Stimulated activated naive B cell treated with anti-CD40 and anti-IgM and Interleukin-4, amounts not matched to agents 10 μg/mL and 1 μg/mL and 100 μg/mL, for 72 hours (primary cell): ENCODE measurements at regions not wholly inside any gene's neighbourhood (a gene's known extent, or its start where the extent isn't known, plus 50 kb on each side); places are given as distances from the start of the nearest gene placed in this dataset.
A peak's percentile ranks its signal among the peaks of the same experiment; 100 is the strongest.

Experiments used
- ATAC-seq, 2 donors: fragments of 150-1000 bp; cut with Tn5 transposase; replicated peaks; 2 replicates each; pipeline ENCODE4 v1.10.0; 2021; ENCODE audit warnings: moderate library complexity in 1 of 2
- DNase-seq: peaks from one replicate; pipeline ENCODE4 v3.0.0; 2021
- H3K27ac Mint-ChIP-seq: one replicate; pipeline ENCODE4 v1.8.0; 2022; ENCODE audit warnings: mild to moderate bottlenecking, mixed read lengths
- H3K27me3 Mint-ChIP-seq, 2 donors: one replicate each; pipeline ENCODE4 v1.8.0; 2022; ENCODE audit warnings: mixed read lengths in 2 of 2
- H3K36me3 Mint-ChIP-seq, 2 donors: one replicate each; pipeline ENCODE4 v1.8.0; 2022; ENCODE audit warnings: mixed read lengths in 2 of 2, mild to moderate bottlenecking in 1 of 2
- H3K4me1 Mint-ChIP-seq, 2 donors: one replicate each; pipeline ENCODE4 v1.8.0; 2022; ENCODE audit warnings: mixed read lengths in 2 of 2, mild to moderate bottlenecking in 1 of 2
- H3K4me3 Mint-ChIP-seq, 2 donors: one replicate each; pipeline ENCODE4 v1.8.0; 2022; ENCODE audit warnings: mild to moderate bottlenecking in 2 of 2, mixed read lengths in 2 of 2, moderate library complexity in 1 of 2
- H3K9me3 Mint-ChIP-seq, 2 donors: one replicate each; pipeline ENCODE4 v1.8.0; 2022; ENCODE audit warnings: mixed read lengths in 2 of 2, mild to moderate bottlenecking in 1 of 2

DNA sequence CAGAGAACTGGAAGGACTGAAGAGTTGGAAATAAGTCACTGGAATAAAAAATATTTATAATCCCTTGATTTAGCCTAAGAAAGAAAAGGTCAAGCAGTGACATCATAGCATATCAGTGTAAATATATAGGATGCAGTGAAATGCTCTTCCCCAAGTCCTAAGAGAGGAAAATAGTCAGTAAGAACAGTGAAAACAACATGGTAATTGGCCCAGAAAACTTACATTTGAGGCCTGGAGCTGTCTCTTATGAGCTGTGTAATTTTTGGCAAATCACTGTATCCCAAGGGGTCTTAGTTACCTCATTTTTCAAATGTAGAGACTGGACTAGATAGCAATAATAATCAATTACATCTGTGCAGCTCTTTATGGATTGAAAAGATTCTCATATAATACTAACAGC is 255.7 kb upstream of the AR start:
- Mint-ChIP-seq H3K9me3 (no peaks in the 10 kb centered on the region), H3K27ac (no peak overlapping the region), H3K36me3 (no peaks in the 10 kb centered on the region), H3K27me3 (no peaks in the 10 kb centered on the region), H3K4me3 (no peak overlapping the region), H3K4me1 (no peaks in the 10 kb centered on the region)
- DNase-seq (no peak), ATAC-seq (no peak)

DNA sequence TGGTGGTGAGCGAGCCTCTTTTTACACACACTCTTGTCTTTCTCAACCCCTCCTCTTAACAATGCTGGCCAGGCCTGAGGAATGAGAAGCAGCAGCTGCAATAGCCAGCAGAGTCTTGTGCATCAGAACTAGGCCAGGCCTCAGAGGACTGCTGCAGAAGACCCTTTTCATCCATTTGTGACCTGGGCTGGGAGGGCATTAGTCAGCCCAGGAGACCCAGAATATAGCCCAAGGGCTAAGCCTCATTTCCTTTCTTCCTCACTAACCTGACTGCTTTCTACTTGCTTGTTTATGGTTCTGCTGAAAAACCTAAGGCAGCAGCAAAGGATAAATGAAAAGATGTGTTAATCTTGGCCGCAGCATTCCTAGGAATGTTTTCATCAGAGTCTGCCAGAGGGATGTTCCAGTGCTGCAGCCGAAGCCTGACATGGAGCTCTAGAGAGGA is 254.7 kb upstream of the AR start:
- no peaks in the 10 kb centered on the region for H3K4me1 Mint-ChIP-seq
- H3K27ac Mint-ChIP-seq = no peak overlapping the region
- H3K4me3 Mint-ChIP-seq = no peak overlapping the region
- ATAC-seq = no peak
- no peak for DNase-seq
- no peaks in the 10 kb centered on the region for H3K27me3 Mint-ChIP-seq
- H3K36me3 Mint-ChIP-seq = no peaks in the 10 kb centered on the region
- no peaks in the 10 kb centered on the region for H3K9me3 Mint-ChIP-seq

DNA sequence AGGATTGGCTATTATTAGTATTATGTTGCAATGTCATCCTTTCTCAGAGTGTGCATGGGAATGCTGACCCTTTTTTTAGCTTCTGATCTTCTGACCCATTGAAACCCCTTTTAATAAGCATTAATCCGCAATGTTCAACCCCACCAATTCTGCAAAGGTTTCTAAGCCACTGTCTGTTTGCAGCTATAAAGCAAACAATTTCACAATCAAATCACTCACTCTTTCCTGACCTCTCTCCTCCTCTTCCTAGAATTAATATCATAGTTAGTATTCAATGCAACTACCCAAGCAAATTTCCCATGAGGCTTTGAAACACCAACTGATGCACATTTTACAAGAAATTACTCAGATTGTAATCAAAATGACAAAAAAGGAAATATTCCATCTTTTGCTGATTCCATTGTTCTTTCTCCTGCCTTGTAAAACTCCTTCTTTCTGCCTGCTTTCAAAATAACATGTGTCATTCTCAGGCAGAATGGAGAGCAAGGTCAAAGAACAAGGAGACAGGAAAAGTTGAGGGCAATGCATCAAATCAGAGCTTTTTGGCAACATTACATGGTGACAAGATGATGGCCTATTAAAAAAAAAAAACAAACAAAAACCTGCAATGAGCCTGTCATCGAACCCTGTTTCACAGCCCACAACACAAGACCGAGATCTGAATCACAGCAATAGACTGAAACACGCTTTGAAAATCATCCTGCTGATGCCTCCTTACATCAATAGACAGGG is 253.2 kb upstream of the AR start:
- Mint-ChIP-seq H3K27ac (no peak overlapping the region), H3K9me3 (no peaks in the 10 kb centered on the region), H3K4me1 (no peaks in the 10 kb centered on the region), H3K4me3 (no peak overlapping the region), H3K27me3 (no peaks in the 10 kb centered on the region), H3K36me3 (no peaks in the 10 kb centered on the region)
- no peak for DNase-seq
- no peak for ATAC-seq

DNA sequence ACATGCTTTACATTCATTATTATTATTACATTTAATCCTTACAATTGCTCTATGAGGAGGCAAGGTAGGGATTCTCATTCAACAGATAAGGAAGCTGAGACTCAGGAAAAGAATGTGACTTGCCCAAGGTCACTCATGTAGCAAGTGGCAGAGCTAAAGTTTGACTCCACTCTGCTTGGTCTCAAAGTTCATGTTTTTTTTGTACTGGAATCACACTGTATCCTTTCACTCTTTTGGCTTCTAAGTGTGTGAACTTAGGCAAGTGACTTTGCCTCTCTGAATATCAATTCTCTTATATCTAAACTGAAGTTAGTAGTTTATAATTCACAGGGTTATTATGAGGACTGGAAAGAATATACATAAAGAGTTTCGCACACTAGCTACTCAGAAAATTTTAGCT is 247.9 kb upstream of the AR start:
- DNase-seq = no peak
- H3K27ac Mint-ChIP-seq = no peak overlapping the region
- H3K9me3 Mint-ChIP-seq = peaks cover 0 to 5% of the 10 kb centered on the region in 2 donors
- no peak for ATAC-seq
- no peak overlapping the region for H3K4me3 Mint-ChIP-seq
- no peaks in the 10 kb centered on the region for H3K36me3 Mint-ChIP-seq
- no peaks in the 10 kb centered on the region for H3K4me1 Mint-ChIP-seq
- H3K27me3 Mint-ChIP-seq = no peaks in the 10 kb centered on the region

DNA sequence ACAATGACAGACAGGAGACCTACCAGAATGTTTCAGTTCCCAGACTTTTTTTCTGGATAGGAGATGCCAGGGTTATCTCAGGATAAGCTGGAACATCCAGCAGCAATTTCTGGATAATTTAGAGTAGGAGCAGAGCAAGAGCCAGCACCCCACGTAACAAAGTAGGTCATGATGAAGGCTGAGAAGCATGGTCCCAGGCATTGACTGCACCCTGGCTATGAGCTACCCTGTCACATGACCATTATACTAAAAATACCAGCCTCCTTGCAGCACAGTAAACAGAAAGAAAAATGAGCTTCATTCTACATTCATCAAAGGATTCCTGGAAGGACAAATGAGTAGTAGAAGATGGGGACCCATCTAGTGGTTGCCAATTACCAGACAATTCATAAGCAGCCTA is 247.4 kb upstream of the AR start:
- Mint-ChIP-seq H3K27ac (no peak overlapping the region), H3K27me3 (no peaks in the 10 kb centered on the region), H3K4me3 (no peak overlapping the region), H3K9me3 (peaks cover 0 to 5% of the 10 kb centered on the region in 2 donors), H3K4me1 (no peaks in the 10 kb centered on the region), H3K36me3 (no peaks in the 10 kb centered on the region)
- DNase-seq (no peak), ATAC-seq (no peak)

DNA sequence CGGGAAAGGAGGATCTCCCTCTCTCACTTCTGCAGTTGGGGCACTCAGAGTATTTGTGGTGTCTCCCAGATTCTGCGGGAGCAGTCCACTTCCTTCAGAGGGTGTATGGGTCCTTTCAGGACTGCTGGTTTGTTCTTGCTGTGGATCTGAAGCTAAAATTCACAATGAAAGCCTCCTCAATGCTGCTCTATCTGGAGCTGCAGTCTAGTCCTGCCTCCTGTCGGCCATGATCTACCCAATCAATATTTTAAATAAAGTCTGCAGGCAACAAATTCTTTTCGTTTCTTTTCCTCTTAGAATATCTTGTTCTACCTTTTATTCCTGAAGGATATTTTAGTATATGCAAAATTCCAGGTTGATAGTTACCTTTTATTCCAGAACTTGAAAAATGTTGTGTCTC is 226.1 kb upstream of the AR start:
- H3K4me3 Mint-ChIP-seq = no peak overlapping the region
- no peak for DNase-seq
- no peak overlapping the region for H3K27ac Mint-ChIP-seq
- no peaks in the 10 kb centered on the region for H3K27me3 Mint-ChIP-seq
- H3K9me3 Mint-ChIP-seq = peaks cover 3% of the 10 kb centered on the region in 2 donors
- no peaks in the 10 kb centered on the region for H3K4me1 Mint-ChIP-seq
- no peaks in the 10 kb centered on the region for H3K36me3 Mint-ChIP-seq
- no peak for ATAC-seq

DNA sequence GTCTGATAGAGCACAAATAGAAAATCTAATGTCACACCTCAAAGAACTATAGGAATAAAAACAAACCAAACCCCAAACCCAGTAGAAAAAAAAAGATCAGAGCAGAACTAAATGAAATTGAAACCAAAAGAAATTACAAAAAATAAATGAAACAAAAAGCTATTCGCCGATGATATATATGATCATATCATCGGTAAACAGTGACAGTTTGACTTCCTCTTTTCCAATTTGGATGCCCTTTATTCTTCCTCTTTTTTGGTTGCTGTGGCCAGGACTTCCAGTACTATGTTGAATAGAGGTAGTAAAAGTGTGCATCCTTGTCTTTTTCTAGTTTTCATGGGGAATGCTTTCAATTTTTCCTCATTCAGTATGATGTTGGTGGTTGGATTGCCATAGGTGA is 215.3 kb upstream of the AR start:
- Mint-ChIP-seq H3K27ac (peak overlapping the region; percentile 51), H3K4me3 (no peak overlapping the region), H3K9me3 (peaks cover 2 to 11% of the 10 kb centered on the region in 2 donors), H3K27me3 (no peaks in the 10 kb centered on the region), H3K4me1 (peaks cover 2 to 8% of the 10 kb centered on the region in 2 donors), H3K36me3 (no peaks in the 10 kb centered on the region)
- DNase-seq (no peak), ATAC-seq (no peak)

DNA sequence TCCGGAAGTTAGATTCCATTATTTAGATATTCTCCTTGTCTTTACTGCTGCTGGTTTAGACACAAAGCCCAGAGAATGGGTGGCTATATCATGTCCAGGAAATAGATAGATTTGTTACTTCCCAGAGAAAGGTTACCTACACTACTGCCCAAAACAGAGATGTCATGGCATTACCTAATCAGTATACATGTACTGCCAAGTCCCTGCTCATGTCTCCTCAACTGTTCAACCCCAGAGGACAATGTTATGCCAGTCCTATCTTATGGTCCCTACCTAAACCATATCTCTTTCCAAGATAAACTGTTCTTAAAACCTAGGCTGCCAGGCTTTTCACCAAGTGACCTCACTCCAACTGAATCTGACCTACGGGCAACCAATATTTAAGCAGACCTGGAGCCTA is 209.5 kb upstream of the AR start:
- Mint-ChIP-seq H3K4me3 (no peak overlapping the region), H3K36me3 (no peaks in the 10 kb centered on the region), H3K27me3 (no peaks in the 10 kb centered on the region), H3K4me1 (no peaks in the 10 kb centered on the region), H3K9me3 (peaks cover 0 to 2% of the 10 kb centered on the region in 2 donors), H3K27ac (no peak overlapping the region)
- DNase-seq = no peak
- ATAC-seq = no peak

DNA sequence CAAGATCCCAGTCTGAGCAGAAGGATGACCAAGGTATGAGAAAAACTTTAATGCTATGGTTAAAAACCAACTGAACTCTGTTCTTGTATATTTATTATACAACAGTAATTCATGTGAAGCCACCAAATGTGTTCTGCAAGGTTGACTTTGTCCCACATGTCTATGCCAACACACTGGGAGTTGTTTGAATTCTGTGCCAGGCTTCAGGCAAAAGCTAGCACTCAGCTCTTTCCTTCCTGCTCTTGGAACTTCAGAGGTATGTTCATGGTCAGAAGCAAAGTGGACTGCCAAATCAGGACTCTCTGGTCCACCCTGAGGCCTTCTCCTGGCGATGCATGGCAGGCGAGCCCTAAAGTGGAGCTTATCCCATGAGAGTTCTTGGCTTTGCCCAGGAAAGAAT is 205.6 kb upstream of the AR start:
- Mint-ChIP-seq H3K36me3 (no peaks in the 10 kb centered on the region), H3K27ac (no peak overlapping the region), H3K9me3 (peaks cover 0 to 5% of the 10 kb centered on the region in 2 donors), H3K27me3 (no peaks in the 10 kb centered on the region), H3K4me1 (no peaks in the 10 kb centered on the region), H3K4me3 (no peak overlapping the region)
- no peak for DNase-seq
- ATAC-seq = no peak

DNA sequence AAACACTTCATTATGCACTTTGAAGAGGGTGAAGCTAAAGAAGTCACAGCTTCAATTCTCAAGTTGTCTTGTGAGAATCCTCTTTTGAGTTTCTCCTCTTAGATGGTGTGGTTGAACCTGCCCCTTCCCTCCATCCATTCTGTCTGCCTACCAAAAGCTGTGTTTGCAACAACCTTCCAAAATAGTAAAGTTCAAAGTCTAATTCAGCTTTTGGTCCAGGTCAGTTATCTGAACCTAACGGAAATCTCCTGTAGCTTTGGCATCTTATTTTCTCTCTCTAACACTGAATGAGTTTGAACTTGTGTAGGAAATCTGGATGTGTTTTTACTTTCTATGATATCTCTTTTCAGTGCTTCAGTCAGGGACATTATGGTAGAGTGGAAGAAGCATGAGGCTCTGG is 201.7 kb upstream of the AR start:
- DNase-seq (no peak), ATAC-seq (no peak)
- Mint-ChIP-seq H3K9me3 (peaks cover 0 to 5% of the 10 kb centered on the region in 2 donors), H3K4me1 (no peaks in the 10 kb centered on the region), H3K27ac (no peak overlapping the region), H3K4me3 (no peak overlapping the region), H3K27me3 (no peaks in the 10 kb centered on the region), H3K36me3 (no peaks in the 10 kb centered on the region)

DNA sequence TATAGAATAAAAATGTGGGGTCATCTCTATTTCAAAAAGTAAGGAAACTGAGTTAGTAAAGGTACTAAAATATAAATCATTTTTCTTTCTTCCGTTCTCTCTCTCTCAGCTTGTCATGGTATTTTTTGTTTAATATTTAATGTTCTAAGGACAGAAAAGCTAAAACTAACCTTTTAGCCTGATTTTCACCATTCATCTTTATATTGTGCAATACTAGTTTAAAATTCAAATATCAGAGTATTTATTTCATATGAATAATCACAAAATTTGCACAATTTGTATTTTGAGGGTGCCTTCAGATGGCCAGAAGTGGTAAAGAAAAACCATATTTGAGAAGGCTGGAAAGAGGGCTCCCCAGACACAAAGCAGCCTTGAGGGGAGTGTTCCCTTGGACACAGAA is 197.6 kb upstream of the AR start:
- Mint-ChIP-seq H3K4me1 (no peaks in the 10 kb centered on the region), H3K4me3 (no peak overlapping the region), H3K27me3 (no peaks in the 10 kb centered on the region), H3K9me3 (no peaks in the 10 kb centered on the region), H3K27ac (no peak overlapping the region), H3K36me3 (no peaks in the 10 kb centered on the region)
- DNase-seq = no peak
- no peak for ATAC-seq

DNA sequence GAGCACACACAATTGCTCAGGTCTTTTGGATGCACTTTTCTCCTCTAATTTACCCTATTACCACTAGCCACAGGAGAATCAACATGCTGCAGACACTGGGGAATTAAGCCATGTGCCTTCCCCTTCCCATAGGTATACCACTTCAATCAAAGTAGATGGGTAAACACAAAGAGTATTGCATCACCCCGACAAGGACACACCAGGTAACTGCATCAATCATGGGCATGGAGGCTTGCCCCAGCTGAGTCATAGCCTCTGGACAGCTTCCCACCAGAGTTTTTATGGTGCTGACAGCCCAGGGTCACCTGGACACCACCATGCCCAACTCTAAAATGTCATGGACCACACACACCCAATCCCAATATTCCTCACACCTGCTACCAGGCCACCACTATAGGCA is 197.2 kb upstream of the AR start:
- no peak for ATAC-seq
- Mint-ChIP-seq H3K4me3 (no peak overlapping the region), H3K4me1 (peaks cover 0 to 2% of the 10 kb centered on the region in 2 donors), H3K36me3 (no peaks in the 10 kb centered on the region), H3K27ac (no peak overlapping the region), H3K27me3 (no peaks in the 10 kb centered on the region), H3K9me3 (peaks cover 0 to 2% of the 10 kb centered on the region in 2 donors)
- no peak for DNase-seq

DNA sequence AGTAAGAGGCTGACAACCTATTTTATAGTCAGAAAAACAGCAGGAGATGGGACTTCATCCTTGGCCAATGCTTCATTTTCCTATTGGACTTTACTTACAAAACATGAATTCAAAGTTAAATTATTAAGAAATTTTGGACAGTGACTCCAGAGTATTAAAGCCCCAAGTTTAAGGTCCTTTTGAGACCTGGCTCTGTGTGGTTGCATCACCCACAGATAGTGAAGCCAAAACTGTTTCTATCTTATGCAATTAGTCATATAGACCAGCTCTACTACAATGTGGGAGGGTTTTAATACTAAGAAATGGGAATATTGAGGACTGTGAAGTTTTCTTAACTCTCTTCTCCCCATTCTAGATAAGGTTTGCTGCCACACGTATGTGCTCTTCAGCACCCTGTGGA is 196.7 kb upstream of the AR start:
- Mint-ChIP-seq H3K27me3 (no peaks in the 10 kb centered on the region), H3K27ac (no peak overlapping the region), H3K4me1 (peaks cover 0 to 2% of the 10 kb centered on the region in 2 donors), H3K4me3 (no peak overlapping the region), H3K36me3 (no peaks in the 10 kb centered on the region), H3K9me3 (peaks cover 0 to 2% of the 10 kb centered on the region in 2 donors)
- no peak for ATAC-seq
- DNase-seq = no peak

DNA sequence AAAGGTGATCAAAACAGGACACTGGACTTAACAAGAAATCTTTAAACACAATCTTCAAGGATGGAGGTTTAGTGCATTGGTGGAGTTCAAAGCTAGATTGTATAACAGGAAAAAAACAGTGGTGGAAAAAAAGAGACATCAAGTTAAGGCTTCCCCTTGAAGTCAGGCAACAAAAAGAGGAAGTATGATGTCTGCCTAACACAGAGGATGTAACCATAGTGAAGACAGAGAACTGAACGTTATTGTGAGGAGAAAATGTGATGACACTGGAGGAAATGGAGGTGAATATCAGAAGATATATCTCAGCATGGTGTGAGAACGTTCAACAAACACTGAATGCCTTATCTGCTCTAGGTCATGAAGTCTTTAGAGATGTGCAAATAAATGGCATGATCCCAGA is 192.4 kb upstream of the AR start:
- H3K27me3 Mint-ChIP-seq = no peaks in the 10 kb centered on the region
- no peaks in the 10 kb centered on the region for H3K36me3 Mint-ChIP-seq
- peaks cover 0 to 2% of the 10 kb centered on the region in 2 donors for H3K4me1 Mint-ChIP-seq
- H3K27ac Mint-ChIP-seq = no peak overlapping the region
- ATAC-seq = peak; percentile 33 to 60
- H3K9me3 Mint-ChIP-seq = peaks cover 0 to 2% of the 10 kb centered on the region in 2 donors
- no peak for DNase-seq
- H3K4me3 Mint-ChIP-seq = no peak overlapping the region

DNA sequence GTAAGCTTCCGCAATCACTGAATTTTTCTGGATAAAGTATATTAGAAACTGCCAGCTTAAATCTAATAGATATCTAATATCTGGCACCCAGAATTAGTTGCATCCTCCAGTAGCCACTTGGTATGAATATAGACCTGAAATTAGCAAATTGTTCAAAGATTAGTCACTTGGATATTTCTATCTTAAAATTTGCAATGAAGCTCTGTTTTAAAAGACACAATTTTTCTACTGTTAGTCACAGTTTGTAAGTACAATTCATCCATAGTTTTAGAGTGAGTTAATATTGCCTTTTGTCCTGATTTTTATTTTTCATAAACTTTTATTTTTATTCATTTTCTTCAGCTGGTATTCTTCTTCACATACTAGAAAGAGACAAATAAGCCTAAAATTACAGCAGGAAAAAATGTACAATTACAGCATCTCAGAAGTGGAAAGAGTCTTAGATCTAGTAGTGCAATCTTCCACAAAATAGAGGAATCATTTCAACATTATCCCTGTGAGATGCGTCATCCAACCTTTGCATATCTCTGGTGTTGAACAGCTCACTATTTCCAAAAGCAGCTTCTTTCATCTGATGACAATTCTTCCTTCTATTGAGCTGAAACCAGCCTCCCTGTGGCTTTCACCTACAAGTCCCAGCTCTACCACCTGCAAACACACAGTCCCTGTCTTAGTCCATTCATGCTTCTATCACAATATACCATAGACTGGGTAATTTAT is 190.0 kb upstream of the AR start:
- no peak overlapping the region for H3K27ac Mint-ChIP-seq
- peaks cover 0 to 2% of the 10 kb centered on the region in 2 donors for H3K4me1 Mint-ChIP-seq
- H3K9me3 Mint-ChIP-seq = peaks cover under 1 to 2% of the 10 kb centered on the region in 2 donors
- no peaks in the 10 kb centered on the region for H3K27me3 Mint-ChIP-seq
- no peaks in the 10 kb centered on the region for H3K36me3 Mint-ChIP-seq
- DNase-seq = no peak
- H3K4me3 Mint-ChIP-seq = no peak overlapping the region
- ATAC-seq = no peak
